ENCODE measurements at regions not wholly inside any gene's neighbourhood (a gene's known extent, or its start where the extent isn't known, plus 50 kb on each side); places are given as distances from the start of the nearest gene placed in this dataset.

DNA sequence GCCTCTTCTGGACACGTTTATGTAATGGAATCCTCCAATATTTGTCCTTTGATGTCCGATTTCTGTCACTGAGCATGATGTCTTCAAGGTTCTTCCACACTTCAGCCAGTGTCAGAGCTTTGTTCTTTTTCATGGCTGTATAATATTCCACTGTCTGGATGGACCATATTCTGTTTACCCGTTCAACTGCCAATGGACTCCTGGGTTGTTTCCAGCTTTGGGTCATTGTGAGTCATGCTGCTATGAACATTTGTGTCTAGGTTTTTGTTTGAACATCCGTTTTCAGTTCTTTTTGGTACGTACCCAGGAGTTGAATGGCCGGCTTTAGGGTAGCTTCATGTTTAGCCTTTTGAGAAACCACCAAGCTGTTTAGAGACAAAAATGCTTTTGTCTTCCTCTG, 93.2 kb downstream of the SHOX start:
- TF ChIP-seq ZNF565 (CRISPR knock-in tag; conservative IDR thresholded peaks at IDR 0.05; ENCODE audit: low read depth) (no peak), ZFP3 (CRISPR knock-in tag; IDR thresholded peaks at IDR 0.05) (no peak), ARNTL (CRISPR knock-in tag; IDR thresholded peaks at IDR 0.05; ENCODE audit: borderline replicate concordance, low read depth) (no peak), ZNF8 (CRISPR knock-in tag; IDR thresholded peaks at IDR 0.05) (no peak), GLIS3 (CRISPR knock-in tag; IDR thresholded peaks at IDR 0.05) (no peak), RARB (CRISPR knock-in tag; IDR thresholded peaks at IDR 0.05) (no peak), SNAI2 (CRISPR knock-in tag; IDR thresholded peaks at IDR 0.05) (no peak), ESRRG (CRISPR knock-in tag; IDR thresholded peaks at IDR 0.05) (no peak), ZNF70 (CRISPR knock-in tag; IDR thresholded peaks at IDR 0.05) (no peak), CSDC2 (CRISPR knock-in tag; IDR thresholded peaks at IDR 0.05) (no peak)
- TF ChIP-seq, protein P1, sequence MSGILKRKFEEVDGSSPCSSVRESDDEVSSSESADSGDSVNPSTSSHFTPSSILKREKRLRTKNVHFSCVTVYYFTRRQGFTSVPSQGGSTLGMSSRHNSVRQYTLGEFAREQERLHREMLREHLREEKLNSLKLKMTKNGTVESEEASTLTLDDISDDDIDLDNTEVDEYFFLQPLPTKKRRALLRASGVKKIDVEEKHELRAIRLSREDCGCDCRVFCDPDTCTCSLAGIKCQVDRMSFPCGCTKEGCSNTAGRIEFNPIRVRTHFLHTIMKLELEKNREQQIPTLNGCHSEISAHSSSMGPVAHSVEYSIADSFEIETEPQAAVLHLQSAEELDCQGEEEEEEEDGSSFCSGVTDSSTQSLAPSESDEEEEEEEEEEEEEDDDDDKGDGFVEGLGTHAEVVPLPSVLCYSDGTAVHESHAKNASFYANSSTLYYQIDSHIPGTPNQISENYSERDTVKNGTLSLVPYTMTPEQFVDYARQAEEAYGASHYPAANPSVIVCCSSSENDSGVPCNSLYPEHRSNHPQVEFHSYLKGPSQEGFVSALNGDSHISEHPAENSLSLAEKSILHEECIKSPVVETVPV (CRISPR knock-in tag; IDR thresholded peaks at IDR 0.05): no peak
- TF ChIP-seq, protein P2, sequence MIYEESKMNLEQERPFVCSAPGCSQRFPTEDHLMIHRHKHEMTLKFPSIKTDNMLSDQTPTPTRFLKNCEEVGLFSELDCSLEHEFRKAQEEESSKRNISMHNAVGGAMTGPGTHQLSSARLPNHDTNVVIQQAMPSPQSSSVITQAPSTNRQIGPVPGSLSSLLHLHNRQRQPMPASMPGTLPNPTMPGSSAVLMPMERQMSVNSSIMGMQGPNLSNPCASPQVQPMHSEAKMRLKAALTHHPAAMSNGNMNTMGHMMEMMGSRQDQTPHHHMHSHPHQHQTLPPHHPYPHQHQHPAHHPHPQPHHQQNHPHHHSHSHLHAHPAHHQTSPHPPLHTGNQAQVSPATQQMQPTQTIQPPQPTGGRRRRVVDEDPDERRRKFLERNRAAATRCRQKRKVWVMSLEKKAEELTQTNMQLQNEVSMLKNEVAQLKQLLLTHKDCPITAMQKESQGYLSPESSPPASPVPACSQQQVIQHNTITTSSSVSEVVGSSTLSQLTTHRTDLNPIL (CRISPR knock-in tag; IDR thresholded peaks at IDR 0.05; ENCODE audit: low read depth): no peak
